Hepatocyte (in vitro differentiated cells): ENCODE measurements at regions not wholly inside any gene's neighbourhood (a gene's known extent, or its start where the extent isn't known, plus 50 kb on each side); places are given as distances from the start of the nearest gene placed in this dataset.

ENCODE experiments used
- EZH2 ChIP-seq: fragments of 200-600 bp; sonication (generic); IDR thresholded peaks from 2 replicates; pipeline ENCODE4 v1.6.1; 2016; ENCODE audit warnings: antibody characterized with exemption, mild to moderate bottlenecking, borderline replicate concordance
- TF ChIP-seq, protein P1 (sequence below): fragments of 200-600 bp; sonication (generic); IDR thresholded peaks from 2 replicates; pipeline ENCODE4 v1.5.1; 2016; ENCODE audit warnings: antibody characterized with exemption, mild to moderate bottlenecking; ENCODE audit not compliant: poor library complexity

DNA sequence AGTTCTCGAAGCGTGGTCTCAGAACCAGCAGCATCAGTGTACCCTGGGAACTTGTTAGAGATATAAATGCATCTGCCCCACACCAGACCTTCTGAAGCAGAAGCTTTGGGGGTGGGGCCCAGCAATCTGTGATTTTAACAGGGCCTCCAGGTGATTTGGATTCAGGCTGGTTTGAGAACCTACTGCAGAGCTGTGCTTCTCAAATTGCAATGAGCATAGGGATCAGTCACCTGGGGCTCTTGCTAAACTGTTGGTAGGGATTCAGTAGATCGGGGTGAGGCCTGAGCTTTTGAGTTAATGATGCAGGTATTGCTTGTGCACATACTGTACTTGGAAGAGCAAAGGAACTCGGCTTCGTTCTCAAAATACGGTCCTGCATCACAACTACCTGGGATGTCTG is 243.6 kb upstream of the PODXL start:
- TF ChIP-seq, protein P1, sequence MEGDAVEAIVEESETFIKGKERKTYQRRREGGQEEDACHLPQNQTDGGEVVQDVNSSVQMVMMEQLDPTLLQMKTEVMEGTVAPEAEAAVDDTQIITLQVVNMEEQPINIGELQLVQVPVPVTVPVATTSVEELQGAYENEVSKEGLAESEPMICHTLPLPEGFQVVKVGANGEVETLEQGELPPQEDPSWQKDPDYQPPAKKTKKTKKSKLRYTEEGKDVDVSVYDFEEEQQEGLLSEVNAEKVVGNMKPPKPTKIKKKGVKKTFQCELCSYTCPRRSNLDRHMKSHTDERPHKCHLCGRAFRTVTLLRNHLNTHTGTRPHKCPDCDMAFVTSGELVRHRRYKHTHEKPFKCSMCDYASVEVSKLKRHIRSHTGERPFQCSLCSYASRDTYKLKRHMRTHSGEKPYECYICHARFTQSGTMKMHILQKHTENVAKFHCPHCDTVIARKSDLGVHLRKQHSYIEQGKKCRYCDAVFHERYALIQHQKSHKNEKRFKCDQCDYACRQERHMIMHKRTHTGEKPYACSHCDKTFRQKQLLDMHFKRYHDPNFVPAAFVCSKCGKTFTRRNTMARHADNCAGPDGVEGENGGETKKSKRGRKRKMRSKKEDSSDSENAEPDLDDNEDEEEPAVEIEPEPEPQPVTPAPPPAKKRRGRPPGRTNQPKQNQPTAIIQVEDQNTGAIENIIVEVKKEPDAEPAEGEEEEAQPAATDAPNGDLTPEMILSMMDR = no peak
- TF ChIP-seq EZH2 = no peak
